Mesothelial cell of epicardium (in vitro differentiated cells): ENCODE measurements at regions not wholly inside any gene's neighbourhood (a gene's known extent, or its start where the extent isn't known, plus 50 kb on each side); places are given as distances from the start of the nearest gene placed in this dataset.

Experiments
- DNase-seq, 2 experiments: peaks; one replicate each; pipeline ENCODE4 v3.0.0; 2021; ENCODE audit warnings: low spot score in 2 of 2; ENCODE audit not compliant: unreplicated experiment in 2 of 2
- H3K27ac Mint-ChIP-seq: 2 replicates; pipeline ENCODE4 v1.8.0; 2021; ENCODE audit warnings: mixed read lengths
- H3K27me3 Mint-ChIP-seq: 2 replicates; pipeline ENCODE4 v1.8.0; 2021; ENCODE audit warnings: low read depth, mixed read lengths
- H3K36me3 Mint-ChIP-seq: 2 replicates; pipeline ENCODE4 v1.8.0; 2021; ENCODE audit warnings: mixed read lengths
- H3K4me1 Mint-ChIP-seq: 2 replicates; pipeline ENCODE4 v1.8.0; 2021; ENCODE audit warnings: mixed read lengths
- H3K4me3 Mint-ChIP-seq: 2 replicates; pipeline ENCODE4 v1.8.0; 2021; ENCODE audit warnings: mild to moderate bottlenecking, moderate library complexity, mixed read lengths
- H3K9me3 Mint-ChIP-seq: 2 replicates; pipeline ENCODE4 v1.8.0; 2021; ENCODE audit warnings: mixed read lengths
- CTCF ChIP-seq: fragments of 200-600 bp; sonication (generic); IDR thresholded peaks from one replicate; pipeline ENCODE4 v1.5.0; 2021; ENCODE audit warnings: antibody characterized with exemption; ENCODE audit not compliant: unreplicated experiment

GRCh38 chr11:43072096-43072495 is 239.7 kb upstream of the API5 start:
- H3K36me3 Mint-ChIP-seq: no peaks in the 10 kb centered on the region
- no peaks in the 10 kb centered on the region for H3K27me3 Mint-ChIP-seq
- no peak for DNase-seq
- no peak for TF ChIP-seq CTCF
- H3K4me1 Mint-ChIP-seq: peaks cover 4% of the 10 kb centered on the region
- no peak overlapping the region for H3K27ac Mint-ChIP-seq
- H3K9me3 Mint-ChIP-seq: peaks cover 36% of the 10 kb centered on the region
- H3K4me3 Mint-ChIP-seq: no peak overlapping the region

GRCh38 chr11:43072911-43073310 is 238.9 kb upstream of the API5 start:
- Mint-ChIP-seq H3K27ac (no peak overlapping the region), H3K9me3 (peaks cover 33% of the 10 kb centered on the region), H3K4me3 (no peak overlapping the region), H3K4me1 (peaks cover 4% of the 10 kb centered on the region), H3K27me3 (no peaks in the 10 kb centered on the region), H3K36me3 (no peaks in the 10 kb centered on the region)
- no peak for TF ChIP-seq CTCF
- no peak for DNase-seq

DNA sequence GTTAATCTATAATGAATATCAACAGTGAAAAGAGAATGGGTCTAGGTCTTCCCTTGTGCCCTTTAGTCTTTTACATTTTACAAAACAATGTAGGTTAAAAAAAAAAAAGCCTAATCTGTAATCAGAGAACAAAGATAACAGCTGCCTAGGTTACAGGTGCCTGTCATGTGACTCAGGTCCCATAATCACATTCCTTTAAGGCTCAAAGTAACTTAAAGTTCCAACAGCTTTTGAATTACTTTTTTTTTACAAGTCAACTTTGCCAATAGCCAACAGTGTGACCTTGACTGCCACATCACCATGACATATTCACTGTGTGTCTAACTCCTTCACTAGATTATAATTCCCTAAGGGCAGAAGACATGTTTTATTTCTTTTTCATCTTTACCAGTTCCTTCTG is 237.0 kb upstream of the API5 start:
- Mint-ChIP-seq H3K27me3 (no peaks in the 10 kb centered on the region), H3K36me3 (no peaks in the 10 kb centered on the region), H3K4me3 (no peak overlapping the region), H3K27ac (no peak overlapping the region), H3K4me1 (peaks cover 4% of the 10 kb centered on the region), H3K9me3 (peaks cover 34% of the 10 kb centered on the region)
- no peak for DNase-seq
- no peak for TF ChIP-seq CTCF

DNA sequence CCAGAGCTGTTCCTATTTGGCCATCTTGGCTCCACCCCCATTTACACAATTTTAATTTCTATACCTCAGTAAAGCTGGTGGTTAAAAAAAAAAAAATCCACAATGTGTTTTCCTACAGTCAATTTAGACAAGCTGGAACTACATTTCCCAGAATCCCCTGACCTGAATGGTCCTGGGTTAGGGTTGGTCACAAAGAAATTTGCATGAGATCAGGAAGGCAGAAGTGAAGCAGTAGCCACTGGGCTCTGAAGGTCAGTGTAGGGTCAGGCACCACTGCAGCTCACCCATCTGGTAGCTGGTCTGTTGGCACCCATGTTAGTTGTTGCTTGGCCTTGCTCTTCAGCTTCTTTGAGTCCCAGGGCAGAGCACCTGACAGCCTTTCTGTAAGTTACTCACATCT is 210.7 kb upstream of the API5 start:
- TF ChIP-seq CTCF: no peak
- Mint-ChIP-seq H3K9me3 (peaks cover 27% of the 10 kb centered on the region), H3K4me1 (no peaks in the 10 kb centered on the region), H3K4me3 (no peak overlapping the region), H3K36me3 (no peaks in the 10 kb centered on the region), H3K27ac (no peak overlapping the region), H3K27me3 (no peaks in the 10 kb centered on the region)
- no peak for DNase-seq

- no peaks in the 10 kb centered on the region for H3K36me3 Mint-ChIP-seq
These were observed 195.7 kb upstream of the API5 start for GRCh38 chr11:43116071-43116470.

More at GRCh38 chr11:43116071-43116470, 195.7 kb upstream of the API5 start:
- no peak for DNase-seq
- Mint-ChIP-seq H3K4me1 (no peaks in the 10 kb centered on the region), H3K27ac (no peak overlapping the region), H3K9me3 (peaks cover 23% of the 10 kb centered on the region), H3K27me3 (no peaks in the 10 kb centered on the region), H3K4me3 (no peak overlapping the region)
- no peak for TF ChIP-seq CTCF
